ENCODE measurements at regions not wholly inside any gene's neighbourhood (a gene's known extent, or its start where the extent isn't known, plus 50 kb on each side); places are given as distances from the start of the nearest gene placed in this dataset.

DNA sequence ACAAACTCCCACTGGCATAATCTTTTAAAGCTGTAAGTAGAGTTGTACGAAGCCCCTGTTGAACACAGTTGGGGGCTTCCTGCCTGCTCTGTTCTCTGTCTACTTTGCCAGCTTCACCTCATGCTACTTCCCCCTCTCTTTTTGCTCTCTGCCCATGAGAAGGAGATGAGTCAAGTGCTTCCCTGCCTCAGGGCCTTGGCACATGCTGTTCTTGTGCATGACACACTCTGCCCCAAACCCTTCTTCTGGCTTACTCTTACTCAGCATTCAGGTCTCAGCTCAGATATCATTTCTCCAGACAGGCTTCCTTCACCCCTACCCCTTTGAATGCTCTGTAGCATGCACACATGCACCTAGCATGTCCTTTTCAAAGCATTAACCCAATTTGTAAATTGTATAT, 208.8 kb downstream of the FOXD2 start:
- DNase-seq (ENCODE audit: low spot score in 2 of 2) = no peak
- Mint-ChIP-seq H3K36me3 (ENCODE audit: insufficient read depth) (peaks cover 2% of the 10 kb centered on the region), H3K9me3 (no peaks in the 10 kb centered on the region), H3K4me1 (no peaks in the 10 kb centered on the region), H3K4me3 (no peak overlapping the region), H3K27ac (ENCODE audit: low read depth) (no peak overlapping the region), H3K27me3 (peaks cover 52% of the 10 kb centered on the region)
- no peak for ATAC-seq (replicated peaks; ENCODE audit: extremely low read depth, poor library complexity, severe bottlenecking)

DNA sequence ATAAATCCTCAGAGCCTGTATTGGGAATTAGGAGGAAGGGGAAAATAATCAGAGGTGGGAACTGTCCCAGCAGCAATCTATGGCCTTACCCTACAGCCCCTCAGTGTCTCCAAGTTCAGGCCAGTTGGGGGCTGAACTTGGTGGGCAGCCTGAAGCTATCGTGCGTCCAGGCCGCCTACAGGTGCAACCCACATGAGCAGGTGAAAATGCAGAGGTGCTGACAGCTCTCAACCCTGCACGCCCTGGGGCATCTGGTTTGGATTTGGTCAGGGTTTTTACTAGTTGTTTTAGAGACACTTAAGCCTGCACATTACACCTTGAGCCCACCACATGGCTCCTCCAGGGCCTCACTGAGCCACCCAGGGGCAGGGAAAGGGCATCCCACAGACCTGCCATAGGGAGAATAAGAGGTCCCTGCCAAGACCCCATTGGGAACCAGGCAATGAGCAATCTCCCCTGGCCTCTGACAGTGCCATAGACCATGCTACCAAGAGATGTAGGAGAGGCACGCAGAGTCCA, 209.5 kb downstream of the FOXD2 start:
- Mint-ChIP-seq H3K4me1 (no peaks in the 10 kb centered on the region), H3K9me3 (no peaks in the 10 kb centered on the region), H3K4me3 (no peak overlapping the region), H3K27ac (ENCODE audit: low read depth) (no peak overlapping the region), H3K36me3 (ENCODE audit: insufficient read depth) (peaks cover 2% of the 10 kb centered on the region), H3K27me3 (peaks cover 48% of the 10 kb centered on the region)
- DNase-seq (ENCODE audit: low spot score in 2 of 2) = no peak
- ATAC-seq (replicated peaks; ENCODE audit: extremely low read depth, poor library complexity, severe bottlenecking) = no peak

DNA sequence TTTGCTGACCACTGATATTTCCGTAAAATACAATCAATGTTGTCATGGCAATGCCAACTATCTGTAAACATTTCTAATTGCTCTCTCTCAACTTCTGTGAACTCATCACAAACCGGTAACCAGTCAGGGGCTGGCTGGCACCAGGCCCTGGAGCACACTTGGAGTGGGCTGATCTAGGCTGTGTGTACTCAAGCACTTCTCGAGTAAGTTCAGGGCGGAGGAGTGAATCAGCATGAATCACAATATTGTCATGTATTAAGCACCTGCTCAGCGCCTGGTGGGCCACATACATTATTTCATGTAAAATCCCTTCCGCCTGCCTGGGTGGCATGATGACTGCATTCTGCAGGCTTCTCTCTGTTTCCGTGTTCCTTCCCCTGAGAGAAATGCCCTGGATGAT, 212.4 kb downstream of the FOXD2 start:
- H3K27ac Mint-ChIP-seq (ENCODE audit: low read depth) = no peak overlapping the region
- H3K36me3 Mint-ChIP-seq (ENCODE audit: insufficient read depth) = peaks cover 2% of the 10 kb centered on the region
- H3K4me1 Mint-ChIP-seq = no peaks in the 10 kb centered on the region
- H3K4me3 Mint-ChIP-seq = no peak overlapping the region
- no peak for ATAC-seq (replicated peaks; ENCODE audit: extremely low read depth, poor library complexity, severe bottlenecking)
- H3K9me3 Mint-ChIP-seq = no peaks in the 10 kb centered on the region
- no peak for DNase-seq (ENCODE audit: low spot score in 2 of 2)
- peaks cover 56% of the 10 kb centered on the region for H3K27me3 Mint-ChIP-seq

DNA sequence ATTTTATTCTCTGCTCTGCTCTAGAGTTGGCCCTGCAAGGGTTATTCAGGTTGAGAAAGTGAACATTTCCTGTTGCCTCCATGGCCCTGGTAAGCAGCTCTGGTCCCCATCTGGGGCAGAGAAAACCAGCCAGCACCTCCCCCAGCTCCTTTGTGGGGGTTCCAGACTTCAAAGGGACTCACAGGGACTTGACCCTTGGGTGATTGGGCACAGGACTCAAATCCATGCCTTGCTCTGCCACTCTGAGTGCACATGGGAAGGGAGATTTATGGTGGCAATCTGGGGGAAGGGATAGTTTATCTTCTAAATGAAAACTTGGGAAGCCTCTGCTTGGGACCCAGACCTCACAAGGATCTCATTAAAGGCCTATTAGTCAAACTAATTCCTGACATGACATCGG, 212.8 kb downstream of the FOXD2 start:
- Mint-ChIP-seq H3K4me3 (no peak overlapping the region), H3K36me3 (ENCODE audit: insufficient read depth) (peaks cover 2% of the 10 kb centered on the region), H3K27me3 (peaks cover 56% of the 10 kb centered on the region), H3K4me1 (no peaks in the 10 kb centered on the region), H3K27ac (ENCODE audit: low read depth) (no peak overlapping the region), H3K9me3 (no peaks in the 10 kb centered on the region)
- no peak for DNase-seq (ENCODE audit: low spot score in 2 of 2)
- ATAC-seq (replicated peaks; ENCODE audit: extremely low read depth, poor library complexity, severe bottlenecking) = no peak

DNA sequence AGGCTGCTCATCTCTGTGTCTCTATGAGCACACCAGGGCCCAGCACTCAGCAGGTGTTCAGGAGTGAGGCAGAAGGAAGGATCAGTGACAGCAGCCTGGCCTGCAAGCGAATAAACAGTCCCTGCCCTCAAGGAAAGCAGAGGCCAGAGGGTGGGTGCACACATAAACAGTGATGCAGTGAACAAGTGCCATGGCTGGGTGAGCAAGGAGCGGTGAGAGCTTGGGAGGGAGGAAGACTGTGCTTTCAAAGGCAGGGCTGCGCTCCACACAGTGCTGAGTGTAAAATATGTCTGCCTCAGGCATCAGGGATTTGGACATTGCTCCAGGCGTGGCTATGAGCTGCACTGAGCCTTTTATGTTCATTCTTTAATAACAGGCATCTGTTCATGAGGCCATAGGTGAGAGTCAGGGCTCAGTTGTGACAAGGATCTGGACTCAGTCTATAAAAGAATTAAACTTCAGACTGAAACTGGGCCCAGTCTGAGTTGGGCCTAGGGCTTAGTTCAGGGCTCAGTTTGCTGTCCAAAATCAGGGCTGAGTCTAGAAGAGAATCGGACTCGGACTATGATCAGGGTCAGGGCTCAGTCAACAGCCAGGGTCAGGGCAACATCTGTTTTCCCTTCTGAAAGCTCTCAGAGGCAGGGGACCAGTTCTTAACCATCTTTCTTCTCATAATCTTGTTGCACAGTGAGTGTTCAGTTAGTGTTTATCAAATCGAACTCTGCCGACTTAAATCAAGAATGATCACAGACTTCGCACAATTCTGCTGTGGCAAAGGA, 213.7 kb downstream of the FOXD2 start:
- Mint-ChIP-seq H3K36me3 (ENCODE audit: insufficient read depth) (peaks cover 2% of the 10 kb centered on the region), H3K9me3 (no peaks in the 10 kb centered on the region), H3K27me3 (peaks cover 56% of the 10 kb centered on the region), H3K4me3 (no peak overlapping the region), H3K4me1 (no peaks in the 10 kb centered on the region), H3K27ac (ENCODE audit: low read depth) (no peak overlapping the region)
- no peak for ATAC-seq (replicated peaks; ENCODE audit: extremely low read depth, poor library complexity, severe bottlenecking)
- DNase-seq (ENCODE audit: low spot score in 2 of 2) = no peak

DNA sequence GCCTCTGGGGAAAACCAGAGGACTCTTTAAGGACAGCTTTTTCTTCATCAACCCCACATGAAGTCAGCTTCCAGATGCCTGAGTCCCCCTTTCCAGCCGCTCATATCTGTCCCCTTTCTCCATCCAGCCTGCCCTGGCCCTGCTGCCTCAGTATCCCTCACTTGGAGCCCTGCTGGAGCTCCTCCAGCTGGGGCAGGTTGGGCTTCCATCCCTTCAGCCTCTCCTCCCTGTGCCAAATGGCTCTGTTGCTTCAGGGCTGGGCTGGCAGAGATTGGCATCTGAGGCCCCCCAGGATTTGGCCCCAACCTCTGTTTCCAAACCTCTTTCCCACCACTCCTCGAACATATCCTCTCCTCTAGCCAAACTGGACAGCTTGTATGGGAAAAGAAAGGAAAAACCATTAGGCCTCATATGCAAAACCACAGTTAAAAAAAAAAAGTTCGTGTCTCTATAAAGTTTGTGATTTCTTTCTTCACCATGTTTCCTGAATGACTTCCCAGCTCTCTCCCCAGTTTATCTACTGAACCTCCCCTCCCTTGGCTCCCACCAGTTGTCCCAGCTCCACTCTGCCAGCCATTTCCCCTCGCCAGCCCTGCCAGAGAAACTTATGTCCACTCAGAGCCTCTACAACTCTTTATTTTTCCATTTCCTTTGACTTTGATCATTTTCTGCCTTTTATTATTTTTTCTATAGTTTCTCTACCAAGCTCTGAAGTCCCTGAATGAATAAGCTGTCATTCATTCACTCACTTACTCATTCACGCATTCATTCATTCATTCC, 217.9 kb downstream of the FOXD2 start:
- H3K27ac Mint-ChIP-seq (ENCODE audit: low read depth) = no peak overlapping the region
- ATAC-seq (replicated peaks; ENCODE audit: extremely low read depth, poor library complexity, severe bottlenecking) (no peak), DNase-seq (ENCODE audit: low spot score in 2 of 2) (no peak)
- no peak overlapping the region for H3K4me3 Mint-ChIP-seq
- H3K27me3 Mint-ChIP-seq = peaks cover 82% of the 10 kb centered on the region
- H3K9me3 Mint-ChIP-seq = no peaks in the 10 kb centered on the region
- H3K4me1 Mint-ChIP-seq = no peaks in the 10 kb centered on the region
- H3K36me3 Mint-ChIP-seq (ENCODE audit: insufficient read depth) = no peaks in the 10 kb centered on the region

DNA sequence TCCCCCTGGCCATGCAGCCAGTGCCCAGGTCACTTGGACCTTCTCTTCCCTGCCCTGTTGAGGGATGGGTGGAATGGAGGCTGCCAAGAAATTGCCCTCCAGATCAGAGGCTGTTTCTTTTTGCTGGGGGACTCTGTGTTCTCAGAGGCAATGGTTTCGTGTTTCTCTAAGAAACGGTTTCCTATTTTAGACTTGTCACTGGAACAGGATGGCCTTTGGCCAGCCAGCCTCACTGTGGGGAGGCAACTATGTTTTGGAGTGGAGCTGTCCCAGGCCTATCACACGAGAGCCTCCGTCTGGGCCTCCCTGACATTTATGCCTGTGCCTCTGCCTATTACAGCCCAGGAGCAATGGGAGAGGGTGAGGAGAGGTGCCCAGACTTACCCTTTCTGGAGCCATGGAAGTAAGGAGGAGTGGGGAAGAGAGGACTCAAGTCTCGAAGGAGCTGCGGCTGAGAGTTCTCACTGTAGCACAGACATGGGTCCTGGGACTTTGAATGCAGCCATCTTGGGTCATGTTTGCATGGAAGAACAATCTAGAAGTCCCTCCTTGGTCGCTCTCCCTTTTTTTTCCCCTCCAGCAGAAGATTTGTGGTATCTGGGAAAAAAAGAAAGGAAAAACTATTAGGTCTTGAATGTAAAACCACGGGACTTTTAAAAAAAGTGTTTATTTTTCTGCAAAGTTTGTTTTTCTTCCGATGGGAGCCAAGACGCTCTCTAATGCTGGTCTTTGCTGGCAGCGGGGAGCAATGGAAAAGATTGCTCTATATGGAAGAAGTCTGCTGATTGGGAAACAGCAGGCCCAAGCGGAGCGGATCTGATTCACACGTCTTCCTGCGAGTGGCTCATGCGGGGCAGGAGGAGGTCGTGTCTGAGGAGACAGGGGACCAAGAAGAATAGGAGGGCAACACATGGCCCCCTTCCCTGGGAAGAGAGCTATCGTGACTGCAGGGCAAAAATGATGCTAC, 219.2 kb downstream of the FOXD2 start:
- Mint-ChIP-seq H3K9me3 (no peaks in the 10 kb centered on the region), H3K36me3 (ENCODE audit: insufficient read depth) (no peaks in the 10 kb centered on the region), H3K27me3 (peaks cover 85% of the 10 kb centered on the region), H3K4me3 (no peak overlapping the region), H3K27ac (ENCODE audit: low read depth) (no peak overlapping the region), H3K4me1 (no peaks in the 10 kb centered on the region)
- ATAC-seq (replicated peaks; ENCODE audit: extremely low read depth, poor library complexity, severe bottlenecking) (no peak), DNase-seq (ENCODE audit: low spot score in 2 of 2) (no peak)

DNA sequence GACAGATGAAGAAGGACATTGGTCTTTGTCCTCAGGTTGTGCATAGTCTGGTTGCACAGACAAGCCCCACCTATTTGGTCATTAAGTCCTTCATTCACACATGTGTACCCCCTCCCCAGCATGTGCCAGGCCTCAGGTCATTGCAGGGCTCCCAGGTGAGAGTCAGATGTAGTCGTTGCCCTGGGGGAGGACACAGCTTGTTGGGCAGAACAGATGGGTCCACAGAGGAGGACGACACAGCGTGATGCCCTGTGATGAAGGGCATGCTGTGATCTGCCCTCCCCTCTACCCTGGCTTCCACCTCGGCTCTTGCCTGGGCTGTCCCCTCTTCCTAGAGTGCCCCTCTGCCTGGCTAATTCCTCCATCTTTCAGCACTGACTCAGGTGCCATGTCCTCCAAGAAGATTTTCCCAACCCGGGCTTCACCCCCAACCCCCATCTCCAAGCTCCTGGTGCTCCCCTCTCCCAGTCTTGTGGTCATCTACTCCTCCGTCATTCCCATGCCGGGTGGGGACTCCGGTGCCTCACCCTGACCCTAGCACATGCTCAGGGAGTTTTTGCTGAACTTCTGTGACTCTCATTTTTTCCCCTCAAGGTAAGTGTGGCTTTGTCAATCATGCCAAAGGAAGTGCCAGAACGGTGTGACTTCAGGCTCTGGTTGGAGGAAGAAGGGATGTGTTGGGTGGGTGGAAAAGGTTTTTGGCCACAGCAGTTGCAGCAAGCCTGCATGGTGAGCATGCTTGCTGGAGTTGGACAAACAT, 220.5 kb downstream of the FOXD2 start:
- DNase-seq (ENCODE audit: low spot score in 2 of 2) (no peak), ATAC-seq (replicated peaks; ENCODE audit: extremely low read depth, poor library complexity, severe bottlenecking) (no peak)
- Mint-ChIP-seq H3K27ac (ENCODE audit: low read depth) (no peak overlapping the region), H3K4me1 (no peaks in the 10 kb centered on the region), H3K9me3 (no peaks in the 10 kb centered on the region), H3K4me3 (no peak overlapping the region), H3K27me3 (peaks cover 73% of the 10 kb centered on the region), H3K36me3 (ENCODE audit: insufficient read depth) (no peaks in the 10 kb centered on the region)

DNA sequence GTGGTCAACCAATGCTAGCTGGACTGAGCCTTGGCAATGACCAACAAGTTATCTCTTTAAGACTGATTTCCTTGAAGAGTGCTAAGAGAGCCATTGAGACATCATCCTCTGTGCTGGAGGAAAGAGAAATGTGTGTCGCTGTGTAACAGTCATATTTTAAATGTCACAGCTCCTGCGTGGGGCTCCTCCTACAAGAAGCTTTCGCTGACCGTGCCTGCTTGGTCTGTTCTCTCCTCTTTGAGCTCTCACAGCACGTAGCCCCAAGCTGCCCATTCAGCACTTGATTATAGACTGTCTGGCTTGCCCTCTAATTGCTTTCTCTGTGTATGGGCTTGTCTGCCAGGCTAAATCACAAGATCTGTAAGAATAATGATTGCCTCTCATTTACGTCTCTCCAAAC, 221.3 kb downstream of the FOXD2 start:
- ATAC-seq (replicated peaks; ENCODE audit: extremely low read depth, poor library complexity, severe bottlenecking) (no peak), DNase-seq (ENCODE audit: low spot score in 2 of 2) (no peak)
- Mint-ChIP-seq H3K27me3 (peaks cover 68% of the 10 kb centered on the region), H3K4me1 (no peaks in the 10 kb centered on the region), H3K36me3 (ENCODE audit: insufficient read depth) (no peaks in the 10 kb centered on the region), H3K9me3 (no peaks in the 10 kb centered on the region), H3K27ac (ENCODE audit: low read depth) (no peak overlapping the region), H3K4me3 (no peak overlapping the region)

DNA sequence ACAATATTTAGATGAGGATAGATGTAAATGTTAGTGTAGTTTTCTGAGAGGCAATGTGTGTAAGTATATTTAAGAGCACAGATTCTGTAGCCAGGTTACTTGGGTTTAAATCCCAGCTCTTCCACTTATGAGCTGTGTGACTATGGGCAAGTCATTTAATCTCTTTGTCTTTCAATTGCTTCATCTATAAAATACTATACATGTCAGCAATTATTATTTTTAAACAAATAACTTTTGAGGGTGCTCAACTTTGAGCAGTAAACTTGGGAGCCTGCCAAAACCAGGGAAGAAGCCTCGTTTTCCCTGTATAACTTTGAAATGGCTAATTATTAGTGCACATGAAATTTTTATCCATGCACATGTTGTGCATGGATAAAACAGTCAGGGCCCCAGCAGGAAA, 222.8 kb downstream of the FOXD2 start:
- no peak overlapping the region for H3K27ac Mint-ChIP-seq (ENCODE audit: low read depth)
- ATAC-seq (replicated peaks; ENCODE audit: extremely low read depth, poor library complexity, severe bottlenecking) (no peak), DNase-seq (ENCODE audit: low spot score in 2 of 2) (no peak)
- H3K27me3 Mint-ChIP-seq = peaks cover 54% of the 10 kb centered on the region
- no peaks in the 10 kb centered on the region for H3K4me1 Mint-ChIP-seq
- H3K36me3 Mint-ChIP-seq (ENCODE audit: insufficient read depth) = no peaks in the 10 kb centered on the region
- no peaks in the 10 kb centered on the region for H3K9me3 Mint-ChIP-seq
- no peak overlapping the region for H3K4me3 Mint-ChIP-seq

DNA sequence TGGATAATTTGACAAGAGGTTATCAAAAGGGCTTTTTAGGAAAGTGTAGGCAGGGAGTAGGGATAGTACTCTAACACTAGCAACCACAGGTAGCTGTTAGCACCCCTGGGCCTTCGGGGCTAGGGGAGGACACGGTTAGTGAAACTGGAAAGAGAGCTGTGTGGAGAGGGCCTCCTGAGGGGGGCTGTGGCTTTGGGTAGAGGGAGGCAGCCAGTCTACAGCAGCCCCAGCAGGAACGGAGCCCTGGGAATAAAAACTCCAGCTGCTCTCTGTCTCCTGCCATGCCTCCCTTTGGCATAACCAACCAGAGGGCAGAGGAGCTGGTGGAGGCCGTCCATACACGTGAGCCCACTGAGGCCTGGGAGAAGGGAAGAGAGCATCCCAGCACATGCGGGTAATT, 223.2 kb downstream of the FOXD2 start:
- Mint-ChIP-seq H3K9me3 (no peaks in the 10 kb centered on the region), H3K27me3 (peaks cover 50% of the 10 kb centered on the region), H3K27ac (ENCODE audit: low read depth) (no peak overlapping the region), H3K4me1 (no peaks in the 10 kb centered on the region), H3K4me3 (no peak overlapping the region), H3K36me3 (ENCODE audit: insufficient read depth) (no peaks in the 10 kb centered on the region)
- ATAC-seq (replicated peaks; ENCODE audit: extremely low read depth, poor library complexity, severe bottlenecking) (no peak), DNase-seq (ENCODE audit: low spot score in 2 of 2) (no peak)

DNA sequence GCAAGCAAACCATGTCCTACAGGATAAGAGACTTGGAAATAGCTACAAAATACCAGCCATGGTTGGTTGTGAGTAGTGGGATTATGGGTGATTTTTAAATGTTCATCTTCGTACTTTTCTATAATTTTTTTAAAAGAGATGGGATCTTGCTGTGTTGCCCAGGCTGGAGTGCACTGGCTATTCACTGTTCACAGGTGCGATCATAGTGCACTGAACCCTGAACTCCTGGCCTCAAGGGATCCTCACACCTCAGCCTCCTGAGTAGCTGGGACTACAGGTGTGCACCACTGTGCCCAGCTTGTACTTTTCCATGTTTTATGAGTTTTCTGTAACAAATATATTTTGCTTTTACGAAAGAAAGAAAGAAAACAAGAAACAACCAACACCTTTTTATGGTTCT, 224.2 kb downstream of the FOXD2 start:
- Mint-ChIP-seq H3K9me3 (no peaks in the 10 kb centered on the region), H3K4me1 (no peaks in the 10 kb centered on the region), H3K27ac (ENCODE audit: low read depth) (no peak overlapping the region), H3K4me3 (no peak overlapping the region), H3K36me3 (ENCODE audit: insufficient read depth) (no peaks in the 10 kb centered on the region), H3K27me3 (peaks cover 40% of the 10 kb centered on the region)
- no peak for DNase-seq (ENCODE audit: low spot score in 2 of 2)
- ATAC-seq (replicated peaks; ENCODE audit: extremely low read depth, poor library complexity, severe bottlenecking) = no peak
